Peyer's patch (tissue), 4 donors: ENCODE measurements at regions not wholly inside any gene's neighbourhood (a gene's known extent, or its start where the extent isn't known, plus 50 kb on each side); places are given as distances from the start of the nearest gene placed in this dataset.

Experiments used
- POLR2A ChIP-seq, 2 donors: fragments of 450-650 bp; IDR thresholded peaks; one replicate each; pipeline ENCODE4 v1.5.1; 2017; ENCODE audit warnings: antibody characterized with exemption in 2 of 2, mild to moderate bottlenecking in 2 of 2, moderate library complexity in 2 of 2
- TF ChIP-seq, protein P1 (sequence below), 6 experiments: fragments of 450-650 bp in 4 of 6; fragments of 200-600 bp in 2 of 6; sonication (generic) in 1 of 6; IDR thresholded peaks; one replicate each; pipeline ENCODE4 v1.5.1; 2017 to 2019; ENCODE audit warnings: antibody characterized with exemption in 6 of 6, mild to moderate bottlenecking in 3 of 6, moderate library complexity in 1 of 6

DNA sequence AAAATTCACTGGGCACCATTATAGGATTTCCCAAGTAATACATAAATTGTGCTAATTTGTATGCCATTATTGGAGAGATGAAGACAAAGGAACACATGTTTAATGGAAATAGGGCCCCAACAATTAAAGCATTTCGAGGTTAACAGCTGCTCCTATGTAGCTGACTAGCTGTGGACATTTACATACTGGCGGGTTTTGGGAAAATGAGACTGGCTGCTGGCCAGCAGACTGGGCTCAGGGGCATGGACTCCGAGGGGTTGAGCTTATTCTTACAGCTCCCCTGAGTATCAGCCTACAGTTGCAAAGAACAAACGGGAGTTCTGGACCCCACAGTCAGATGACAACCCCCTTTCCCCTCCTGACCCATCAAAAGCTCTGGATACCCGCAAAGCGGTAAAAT is 91.9 kb upstream of the MYO3A start:
- TF ChIP-seq, protein P1, sequence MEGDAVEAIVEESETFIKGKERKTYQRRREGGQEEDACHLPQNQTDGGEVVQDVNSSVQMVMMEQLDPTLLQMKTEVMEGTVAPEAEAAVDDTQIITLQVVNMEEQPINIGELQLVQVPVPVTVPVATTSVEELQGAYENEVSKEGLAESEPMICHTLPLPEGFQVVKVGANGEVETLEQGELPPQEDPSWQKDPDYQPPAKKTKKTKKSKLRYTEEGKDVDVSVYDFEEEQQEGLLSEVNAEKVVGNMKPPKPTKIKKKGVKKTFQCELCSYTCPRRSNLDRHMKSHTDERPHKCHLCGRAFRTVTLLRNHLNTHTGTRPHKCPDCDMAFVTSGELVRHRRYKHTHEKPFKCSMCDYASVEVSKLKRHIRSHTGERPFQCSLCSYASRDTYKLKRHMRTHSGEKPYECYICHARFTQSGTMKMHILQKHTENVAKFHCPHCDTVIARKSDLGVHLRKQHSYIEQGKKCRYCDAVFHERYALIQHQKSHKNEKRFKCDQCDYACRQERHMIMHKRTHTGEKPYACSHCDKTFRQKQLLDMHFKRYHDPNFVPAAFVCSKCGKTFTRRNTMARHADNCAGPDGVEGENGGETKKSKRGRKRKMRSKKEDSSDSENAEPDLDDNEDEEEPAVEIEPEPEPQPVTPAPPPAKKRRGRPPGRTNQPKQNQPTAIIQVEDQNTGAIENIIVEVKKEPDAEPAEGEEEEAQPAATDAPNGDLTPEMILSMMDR (IDR thresholded peaks at IDR 0.05): no peak
- no peak for TF ChIP-seq POLR2A (IDR thresholded peaks at IDR 0.05)
